ENCODE measurements at regions not wholly inside any gene's neighbourhood (a gene's known extent, or its start where the extent isn't known, plus 50 kb on each side); places are given as distances from the start of the nearest gene placed in this dataset.
A peak's percentile ranks its signal among the peaks of the same experiment; 100 is the strongest.
"Not testable (repeated sequence)": the region's sequence is repeated elsewhere in the genome, so short reads cannot be mapped to it uniquely, and the experiment has no call there.

DNA sequence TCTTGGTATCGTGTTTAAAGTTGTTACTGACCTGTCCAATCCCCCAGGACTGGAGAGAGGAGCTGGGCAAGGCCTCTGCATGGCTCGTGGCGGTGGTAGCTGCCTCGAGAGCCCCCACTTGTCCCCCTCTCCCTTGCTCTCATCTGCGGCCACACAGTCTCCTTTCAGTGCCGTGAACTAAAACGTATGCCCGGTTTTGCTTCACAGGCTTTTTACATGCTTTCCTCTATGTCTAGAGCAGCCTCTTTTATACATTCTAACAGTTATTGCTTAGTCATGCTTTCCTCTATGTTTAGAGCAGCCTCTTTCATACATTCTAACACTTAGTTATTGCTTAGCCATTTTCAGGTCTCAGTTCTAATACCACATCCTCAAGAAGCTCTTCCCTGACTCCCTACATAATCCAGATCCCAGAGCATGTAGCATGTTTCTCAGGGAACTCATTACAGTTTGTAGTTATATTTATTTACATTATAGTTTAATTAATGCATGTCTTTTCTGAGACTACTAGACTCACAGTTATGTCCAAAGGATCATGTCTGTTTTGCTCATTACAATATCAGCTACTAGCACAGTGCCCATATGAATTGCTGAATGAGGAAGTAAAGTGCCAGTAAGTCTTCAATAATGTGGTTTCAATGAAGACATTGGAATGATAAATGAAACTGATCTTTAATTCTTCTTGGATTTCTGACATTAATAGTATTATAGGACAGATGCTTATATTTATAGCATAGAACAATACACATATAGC is 66.5 kb upstream of the TBL1XR1 start:
- in situ Hi-C loops (cut with HindIII; ENCODE audit: low sequenced_read_pairs) = no loop called here
- TF ChIP-seq, protein P1, sequence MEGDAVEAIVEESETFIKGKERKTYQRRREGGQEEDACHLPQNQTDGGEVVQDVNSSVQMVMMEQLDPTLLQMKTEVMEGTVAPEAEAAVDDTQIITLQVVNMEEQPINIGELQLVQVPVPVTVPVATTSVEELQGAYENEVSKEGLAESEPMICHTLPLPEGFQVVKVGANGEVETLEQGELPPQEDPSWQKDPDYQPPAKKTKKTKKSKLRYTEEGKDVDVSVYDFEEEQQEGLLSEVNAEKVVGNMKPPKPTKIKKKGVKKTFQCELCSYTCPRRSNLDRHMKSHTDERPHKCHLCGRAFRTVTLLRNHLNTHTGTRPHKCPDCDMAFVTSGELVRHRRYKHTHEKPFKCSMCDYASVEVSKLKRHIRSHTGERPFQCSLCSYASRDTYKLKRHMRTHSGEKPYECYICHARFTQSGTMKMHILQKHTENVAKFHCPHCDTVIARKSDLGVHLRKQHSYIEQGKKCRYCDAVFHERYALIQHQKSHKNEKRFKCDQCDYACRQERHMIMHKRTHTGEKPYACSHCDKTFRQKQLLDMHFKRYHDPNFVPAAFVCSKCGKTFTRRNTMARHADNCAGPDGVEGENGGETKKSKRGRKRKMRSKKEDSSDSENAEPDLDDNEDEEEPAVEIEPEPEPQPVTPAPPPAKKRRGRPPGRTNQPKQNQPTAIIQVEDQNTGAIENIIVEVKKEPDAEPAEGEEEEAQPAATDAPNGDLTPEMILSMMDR (IDR thresholded peaks at IDR 0.05; ENCODE audit: low read depth, low read length) = no peak
- peak; percentile 33 for DNase-seq (ENCODE audit: low read depth, low spot score)
- no peak overlapping the region for H3K4me3 ChIP-seq (ENCODE audit: low read depth, low read length)

DNA sequence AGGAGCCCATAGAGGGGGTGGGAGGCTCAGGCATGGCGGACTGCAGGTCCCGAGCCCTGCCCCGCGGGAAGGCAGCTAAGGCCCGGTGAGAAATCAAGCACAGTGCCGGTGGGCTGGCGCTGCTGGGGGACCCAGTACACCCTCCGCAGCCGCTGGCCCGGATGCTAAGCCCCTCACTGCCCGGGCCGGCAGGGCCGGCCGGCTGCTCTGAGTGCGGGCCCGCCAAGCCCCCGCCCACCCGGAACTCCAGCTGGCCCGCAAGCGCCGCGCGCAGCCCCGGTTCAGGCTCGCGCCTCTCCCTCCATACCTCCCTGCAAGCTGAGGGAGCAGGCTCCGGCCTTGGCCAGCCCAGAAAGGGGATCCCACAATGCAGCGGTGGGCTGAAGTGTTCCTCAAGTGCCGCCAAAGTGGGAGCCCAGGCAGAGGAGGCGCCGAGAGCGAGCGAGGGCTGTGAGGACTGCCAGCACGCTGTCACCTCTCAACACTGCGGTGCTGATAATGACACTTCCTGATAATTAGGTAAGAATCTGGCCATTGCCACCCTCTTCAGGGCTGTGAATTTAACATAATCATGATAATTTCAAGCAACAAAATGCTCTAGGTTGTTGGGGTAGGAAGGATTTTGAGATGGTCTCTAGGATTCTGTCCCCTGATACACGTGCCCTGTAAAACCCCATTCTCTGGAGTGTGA is 74.7 kb upstream of the TBL1XR1 start:
- H3K4me3 ChIP-seq (ENCODE audit: low read depth, low read length); DNase-seq (ENCODE audit: low read depth, low spot score); in situ Hi-C loops (cut with HindIII; ENCODE audit: low sequenced_read_pairs): not testable (repeated sequence)

DNA sequence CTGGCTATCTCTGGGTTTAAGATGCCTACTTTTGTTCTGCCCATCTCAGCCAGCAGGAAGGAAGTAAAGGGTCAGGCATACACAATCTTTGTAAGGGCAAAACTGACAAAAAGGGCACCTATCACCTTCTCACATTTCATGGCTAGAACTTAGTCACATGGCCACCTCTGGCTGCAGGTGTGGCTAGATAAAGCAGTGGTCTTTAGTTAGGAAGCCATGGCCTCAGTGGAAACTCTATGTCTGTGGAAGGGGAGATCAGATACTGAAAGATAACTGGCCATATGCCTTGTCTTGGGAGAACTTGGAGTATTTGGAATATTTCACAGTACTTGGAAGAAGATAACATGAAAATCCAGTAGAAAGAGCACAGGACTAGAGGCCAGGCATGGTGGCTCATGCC is 80.7 kb upstream of the TBL1XR1 start:
- in situ Hi-C loops (cut with HindIII; ENCODE audit: low sequenced_read_pairs) = no loop called here
- H3K4me3 ChIP-seq (ENCODE audit: low read depth, low read length) = no peak overlapping the region
- no peak for DNase-seq (ENCODE audit: low read depth, low spot score)
- TF ChIP-seq, protein P1 (IDR thresholded peaks at IDR 0.05; ENCODE audit: low read depth, low read length) = no peak

- H3K4me3 ChIP-seq (ENCODE audit: low read depth, low read length) = no peak overlapping the region
- TF ChIP-seq, protein P1 (IDR thresholded peaks at IDR 0.05; ENCODE audit: low read depth, low read length) = no peak
- no peak for DNase-seq (ENCODE audit: low read depth, low spot score)
- in situ Hi-C loops (cut with HindIII; ENCODE audit: low sequenced_read_pairs) = no loop called here
Measured at GRCh38 chr3:177279118-177279815, 82.0 kb upstream of the TBL1XR1 start.

GRCh38 chr3:177281292-177282118 is 84.2 kb upstream of the TBL1XR1 start:
- in situ Hi-C loops (cut with HindIII; ENCODE audit: low sequenced_read_pairs) = no loop called here
- TF ChIP-seq, protein P1 (IDR thresholded peaks at IDR 0.05; ENCODE audit: low read depth, low read length) = no peak
- no peak overlapping the region for H3K4me3 ChIP-seq (ENCODE audit: low read depth, low read length)
- DNase-seq (ENCODE audit: low read depth, low spot score) = no peak

GRCh38 chr3:177282119-177282655 is 84.9 kb upstream of the TBL1XR1 start:
- TF ChIP-seq, protein P1 (IDR thresholded peaks at IDR 0.05; ENCODE audit: low read depth, low read length) = no peak
- in situ Hi-C loops (cut with HindIII; ENCODE audit: low sequenced_read_pairs) = no loop called here
- H3K4me3 ChIP-seq (ENCODE audit: low read depth, low read length) = no peak overlapping the region
- DNase-seq (ENCODE audit: low read depth, low spot score) = no peak

Data from astrocyte of the spinal cord (primary cell).